DOHH2 (cell line): ENCODE measurements at regions not wholly inside any gene's neighbourhood (a gene's known extent, or its start where the extent isn't known, plus 50 kb on each side); places are given as distances from the start of the nearest gene placed in this dataset.

Source experiments
- H3F3A ChIP-seq: fragments of 200-600 bp; sonication (generic), shearing (Covaris generic); 2 replicates; pipeline ENCODE4 v1.6.0; 2016; ENCODE audit warnings: antibody characterized with exemption, mild to moderate bottlenecking; ENCODE audit not compliant: control insufficient read depth, insufficient read depth
- H3K27ac ChIP-seq: fragments of 200-600 bp; sonication (generic); 2 replicates; pipeline ENCODE4 v1.5.1; 2014; ENCODE audit warnings: low read depth, mild to moderate bottlenecking, low read length, moderate library complexity
- H3K27me3 ChIP-seq: fragments of 200-600 bp; sonication (generic); 2 replicates; pipeline ENCODE4 v1.6.1; 2014; ENCODE audit warnings: mild to moderate bottlenecking, low read length, mixed read lengths; ENCODE audit not compliant: control insufficient read depth
- H3K36me3 ChIP-seq: fragments of 200-600 bp; sonication (generic); 2 replicates; pipeline ENCODE4 v1.6.1; 2014; ENCODE audit warnings: mild to moderate bottlenecking, low read length, moderate library complexity, mixed read lengths; ENCODE audit not compliant: control insufficient read depth
- H3K4me1 ChIP-seq: fragments of 200-600 bp; sonication (generic); 2 replicates; pipeline ENCODE4 v1.6.1; 2014; ENCODE audit warnings: mild to moderate bottlenecking, low read length, mixed read lengths; ENCODE audit not compliant: control insufficient read depth
- H3K4me2 ChIP-seq: fragments of 200-600 bp; sonication (generic); 2 replicates; pipeline ENCODE4 v1.6.0; 2014; ENCODE audit warnings: mild to moderate bottlenecking, low read length, moderate library complexity
- H3K4me3 ChIP-seq: fragments of 200-600 bp; sonication (generic); 2 replicates; pipeline ENCODE4 v1.5.1; 2014; ENCODE audit warnings: mild to moderate bottlenecking, low read length, mixed read lengths
- H3K79me2 ChIP-seq: fragments of 200-600 bp; sonication (generic); 2 replicates; pipeline ENCODE4 v1.6.1; 2014; ENCODE audit warnings: mild to moderate bottlenecking, low read length, mixed read lengths; ENCODE audit not compliant: control insufficient read depth
- H3K9me2 ChIP-seq: fragments of 200-600 bp; sonication (generic); replicated peaks from 2 replicates; pipeline ENCODE4 v1.6.1; 2014; ENCODE audit warnings: mild to moderate bottlenecking, low read length, mixed read lengths; ENCODE audit not compliant: control insufficient read depth
- H3K9me3 ChIP-seq: fragments of 200-600 bp; sonication (generic); 2 replicates; pipeline ENCODE4 v1.6.1; 2014; ENCODE audit warnings: antibody characterized with exemption, low read length, mixed read lengths; ENCODE audit not compliant: control insufficient read depth, insufficient read depth
- H4K20me1 ChIP-seq: fragments of 200-600 bp; sonication (generic); 2 replicates; pipeline ENCODE4 v1.6.0; 2014; ENCODE audit warnings: low read depth, mild to moderate bottlenecking, antibody characterized with exemption, low read length, moderate library complexity; ENCODE audit not compliant: control insufficient read depth, insufficient read depth
- EZH2phosphoT487 ChIP-seq: fragments of 200-600 bp; sonication (generic); IDR thresholded peaks from 2 replicates; pipeline ENCODE4 v1.6.1; 2017; ENCODE audit warnings: borderline replicate concordance, mild to moderate bottlenecking, antibody characterized with exemption, low read length, moderate library complexity, mixed read lengths
- TF ChIP-seq, protein P1 (sequence below): fragments of 200-600 bp; sonication (generic); IDR thresholded peaks from one replicate; pipeline ENCODE4 v1.5.1; 2014; ENCODE audit warnings: antibody characterized with exemption, mild to moderate bottlenecking, low read depth, low read length; ENCODE audit not compliant: poor library complexity, severe bottlenecking

DNA sequence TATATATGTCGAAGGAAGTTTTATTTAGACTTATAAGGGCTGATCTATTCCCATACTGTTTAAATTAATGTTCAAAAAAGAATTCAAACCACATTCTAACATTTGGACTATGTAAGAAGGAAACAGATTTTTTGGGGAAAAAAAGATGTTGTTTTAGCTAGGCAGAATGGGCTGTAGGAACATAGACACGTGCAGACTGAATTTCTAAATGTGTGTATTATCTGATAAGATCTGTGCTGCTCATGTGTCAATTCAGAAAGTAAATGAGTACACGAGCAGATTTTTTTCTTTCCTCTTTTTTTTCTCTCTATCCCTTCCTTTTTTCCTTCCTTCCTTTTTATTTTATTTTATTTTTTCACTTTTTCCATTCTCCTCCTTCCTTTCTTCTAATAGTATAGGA, 259.5 kb upstream of the KCNH8 start:
- no peaks in the 10 kb centered on the region for H3K79me2 ChIP-seq
- H3K4me2 ChIP-seq: no peak overlapping the region
- no peaks in the 10 kb centered on the region for H3K9me2 ChIP-seq
- H3K27me3 ChIP-seq: no peaks in the 10 kb centered on the region
- TF ChIP-seq, protein P1, sequence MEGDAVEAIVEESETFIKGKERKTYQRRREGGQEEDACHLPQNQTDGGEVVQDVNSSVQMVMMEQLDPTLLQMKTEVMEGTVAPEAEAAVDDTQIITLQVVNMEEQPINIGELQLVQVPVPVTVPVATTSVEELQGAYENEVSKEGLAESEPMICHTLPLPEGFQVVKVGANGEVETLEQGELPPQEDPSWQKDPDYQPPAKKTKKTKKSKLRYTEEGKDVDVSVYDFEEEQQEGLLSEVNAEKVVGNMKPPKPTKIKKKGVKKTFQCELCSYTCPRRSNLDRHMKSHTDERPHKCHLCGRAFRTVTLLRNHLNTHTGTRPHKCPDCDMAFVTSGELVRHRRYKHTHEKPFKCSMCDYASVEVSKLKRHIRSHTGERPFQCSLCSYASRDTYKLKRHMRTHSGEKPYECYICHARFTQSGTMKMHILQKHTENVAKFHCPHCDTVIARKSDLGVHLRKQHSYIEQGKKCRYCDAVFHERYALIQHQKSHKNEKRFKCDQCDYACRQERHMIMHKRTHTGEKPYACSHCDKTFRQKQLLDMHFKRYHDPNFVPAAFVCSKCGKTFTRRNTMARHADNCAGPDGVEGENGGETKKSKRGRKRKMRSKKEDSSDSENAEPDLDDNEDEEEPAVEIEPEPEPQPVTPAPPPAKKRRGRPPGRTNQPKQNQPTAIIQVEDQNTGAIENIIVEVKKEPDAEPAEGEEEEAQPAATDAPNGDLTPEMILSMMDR: no peak
- TF ChIP-seq EZH2phosphoT487: no peak
- no peak overlapping the region for H3K4me3 ChIP-seq
- no peaks in the 10 kb centered on the region for H3K9me3 ChIP-seq
- H3K36me3 ChIP-seq: no peaks in the 10 kb centered on the region
- H3F3A ChIP-seq: no peaks in the 10 kb centered on the region
- no peak overlapping the region for H3K27ac ChIP-seq
- H3K4me1 ChIP-seq: no peaks in the 10 kb centered on the region
- no peaks in the 10 kb centered on the region for H4K20me1 ChIP-seq

GRCh38 chr3:18888370-18888769, 259.9 kb upstream of the KCNH8 start:
- Histone ChIP-seq H3K4me3 (no peak overlapping the region), H3K9me2 (no peaks in the 10 kb centered on the region), H3K27ac (no peak overlapping the region), H3F3A (no peaks in the 10 kb centered on the region), H3K27me3 (no peaks in the 10 kb centered on the region), H3K4me2 (no peak overlapping the region), H3K4me1 (no peaks in the 10 kb centered on the region), H3K79me2 (no peaks in the 10 kb centered on the region), H3K9me3 (no peaks in the 10 kb centered on the region), H3K36me3 (no peaks in the 10 kb centered on the region), H4K20me1 (no peaks in the 10 kb centered on the region)
- TF ChIP-seq, protein P1: no peak
- no peak for TF ChIP-seq EZH2phosphoT487

- H3K4me2 ChIP-seq: no peak overlapping the region
Observed at GRCh38 chr3:18886331-18886730, 262.0 kb upstream of the KCNH8 start.

GRCh38 chr3:18885612-18886011, 262.7 kb upstream of the KCNH8 start:
- Histone ChIP-seq H3K27me3 (no peaks in the 10 kb centered on the region), H3K36me3 (no peaks in the 10 kb centered on the region), H3K4me3 (no peak overlapping the region), H3K79me2 (no peaks in the 10 kb centered on the region), H3K4me2 (no peak overlapping the region), H3K4me1 (no peaks in the 10 kb centered on the region), H4K20me1 (no peaks in the 10 kb centered on the region), H3F3A (no peaks in the 10 kb centered on the region), H3K27ac (no peak overlapping the region), H3K9me2 (no peaks in the 10 kb centered on the region), H3K9me3 (no peaks in the 10 kb centered on the region)
- TF ChIP-seq, protein P1: no peak
- no peak for TF ChIP-seq EZH2phosphoT487

More at GRCh38 chr3:18886331-18886730, 262.0 kb upstream of the KCNH8 start:
- no peak overlapping the region for H3K4me3 ChIP-seq
- no peaks in the 10 kb centered on the region for H3K79me2 ChIP-seq
- TF ChIP-seq EZH2phosphoT487: no peak
- no peaks in the 10 kb centered on the region for H3K27me3 ChIP-seq
- no peaks in the 10 kb centered on the region for H3K9me3 ChIP-seq
- H3K9me2 ChIP-seq: no peaks in the 10 kb centered on the region
- no peaks in the 10 kb centered on the region for H3F3A ChIP-seq
- no peak overlapping the region for H3K27ac ChIP-seq
- no peaks in the 10 kb centered on the region for H4K20me1 ChIP-seq
- H3K4me1 ChIP-seq: no peaks in the 10 kb centered on the region
- no peaks in the 10 kb centered on the region for H3K36me3 ChIP-seq
